ENCODE measurements at regions not wholly inside any gene's neighbourhood (a gene's known extent, or its start where the extent isn't known, plus 50 kb on each side); places are given as distances from the start of the nearest gene placed in this dataset.

- TF ChIP-seq POLR2A (IDR thresholded peaks at IDR 0.05; ENCODE audit: low read depth, low read length): no peak
- TF ChIP-seq JUN (IDR thresholded peaks at IDR 0.05; ENCODE audit: borderline replicate concordance, insufficient read depth, insufficient read length, low read depth): no peak
- TF ChIP-seq CTCF (IDR thresholded peaks at IDR 0.05; ENCODE audit: extremely low read depth in 1 of 2, insufficient read depth in 1 of 2, low read depth in 1 of 2, low read length in 2 of 2): no peak
- TF ChIP-seq MAX (IDR thresholded peaks at IDR 0.05; ENCODE audit: insufficient read depth, insufficient read length): no peak
These were observed 53.1 kb upstream of the EIF2S2 start for GRCh38 chr20:34165018-34165619.
